HepG2 (cell line): ENCODE measurements at regions not wholly inside any gene's neighbourhood (a gene's known extent, or its start where the extent isn't known, plus 50 kb on each side); places are given as distances from the start of the nearest gene placed in this dataset.

ENCODE experiments used
- ATAC-seq: fragments of 200-7000 bp; cut with Tn5 transposase; 3 replicates; pipeline ENCODE4 v1.9.1; 2020; ENCODE audit warnings: mild to moderate bottlenecking, moderate library complexity
- BruUV-seq: library from RNA; stranded (reverse); fragments of 400-500 nt; replicated peaks from 2 replicates; lab custom pipeline; 2021; lab: Mats Ljungman, UMichigan
- CTCF ChIA-PET: fragments of 300-600 bp; formaldehyde crosslinking; extraction: SDS; loops from one replicate; lab custom pipeline; 2021; ENCODE audit warnings: low total read pairs, inconsistent platforms, low intra/inter-chr PET ratio; lab: Yijun Ruan, JAX
- POLR2A ChIA-PET: fragments of 350-600 bp; sonication (Branson Sonifier 250); formaldehyde crosslinking; loops from one replicate; lab custom pipeline; 2020; ENCODE audit warnings: antibody characterized with exemption, inconsistent platforms; lab: Yijun Ruan, JAX
- DNase-seq: peaks from one replicate; pipeline ENCODE4 v3.0.0-alpha.2; 2015; ENCODE audit warnings: low spot score
- FAIRE-seq: peaks from 3 replicates; lab custom pipeline; 2011; peaks lifted over from hg19 to GRCh38; lab: Jason Lieb, UNC
- H2AFZ ChIP-seq: one replicate; pipeline ENCODE4 v1.6.1; 2011; ENCODE audit warnings: low read length, inconsistent platforms
- H3K27ac ChIP-seq: fragments of 300-600 bp; 3 replicates; pipeline ENCODE4 v1.8.0; 2011; ENCODE audit warnings: mixed run types, mild to moderate bottlenecking, mixed read lengths, low read length, inconsistent platforms; ENCODE audit not compliant: insufficient read depth; ENCODE audit errors: extremely low read length
- H3K27me3 ChIP-seq, 2 experiments: fragments of 200-600 bp in 1 of 2; 2 replicates in 1 of 2; 3 replicates in 1 of 2; pipeline versions ENCODE4 v1.6.0 to v1.8.0; 2011; ENCODE audit warnings: low read length in 2 of 2, mild to moderate bottlenecking in 2 of 2, moderate library complexity in 2 of 2, inconsistent platforms in 1 of 2; ENCODE audit not compliant: insufficient read depth in 2 of 2, control insufficient read depth in 1 of 2
- H3K36me3 ChIP-seq, 2 experiments: fragments of 200-600 bp in 1 of 2; replicated peaks in 1 of 2; 2 replicates in 1 of 2; 3 replicates in 1 of 2; pipeline versions ENCODE4 v1.5.1 to v1.8.0; 2011; ENCODE audit warnings: low read length in 2 of 2, inconsistent platforms in 1 of 2; ENCODE audit not compliant: insufficient read depth in 2 of 2, control insufficient read depth in 1 of 2
- H3K4me1 ChIP-seq: 2 replicates; pipeline ENCODE4 v1.5.1; 2012; ENCODE audit warnings: low read length, inconsistent platforms; ENCODE audit not compliant: insufficient read depth
- H3K4me2 ChIP-seq: 2 replicates; pipeline ENCODE4 v1.6.0; 2011; ENCODE audit warnings: low read depth, low read length, inconsistent platforms
- H3K4me3 ChIP-seq, 3 experiments: fragments of 200-600 bp in 1 of 3; sonication (generic), shearing (Covaris generic) in 1 of 3; replicated peaks in 1 of 3; 2 replicates each; pipeline ENCODE4 v1.5.1; 2011 to 2016; ENCODE audit warnings: low read length in 3 of 3, inconsistent platforms in 2 of 3, low read depth in 2 of 3, mild to moderate bottlenecking in 2 of 3, control low read depth in 1 of 3, mixed read lengths in 1 of 3; ENCODE audit not compliant: insufficient read depth in 1 of 3
- H3K79me2 ChIP-seq: one replicate; pipeline ENCODE4 v1.6.1; 2011; ENCODE audit warnings: low read length, inconsistent platforms; ENCODE audit not compliant: insufficient read depth
- H3K9ac ChIP-seq: 2 replicates; pipeline ENCODE4 v1.6.0; 2011; ENCODE audit warnings: mild to moderate bottlenecking, low read depth, low read length, inconsistent platforms; ENCODE audit not compliant: insufficient read depth
- H3K9me3 ChIP-seq: 2 replicates; pipeline ENCODE4 v1.5.1; 2012; ENCODE audit warnings: mild to moderate bottlenecking, low read length
- H4K20me1 ChIP-seq: 2 replicates; pipeline ENCODE4 v1.6.0; 2011; ENCODE audit warnings: inconsistent platforms, mild to moderate bottlenecking, low read length, moderate library complexity; ENCODE audit not compliant: insufficient read depth
- AKNA ChIP-seq: sonication (generic); formaldehyde crosslinking; IDR thresholded peaks from 2 replicates; pipeline ENCODE4 v1.4.0; 2020; ENCODE audit warnings: missing genetic modification reagents, borderline replicate concordance
- BRCA1 ChIP-seq: sonication (generic); formaldehyde crosslinking; IDR thresholded peaks from 2 replicates; pipeline ENCODE4 v1.4.0; 2020; ENCODE audit warnings: missing genetic modification reagents
- DDIT3 ChIP-seq: sonication (generic); formaldehyde crosslinking; IDR thresholded peaks from 2 replicates; pipeline ENCODE4 v1.4.0; 2020; ENCODE audit warnings: mild to moderate bottlenecking, missing genetic modification reagents
- EED ChIP-seq: sonication (generic); formaldehyde crosslinking; IDR thresholded peaks from 2 replicates; pipeline ENCODE4 v1.5.0; 2020; ENCODE audit warnings: mild to moderate bottlenecking, missing genetic modification reagents
- FOXA3 ChIP-seq: IDR thresholded peaks from 2 replicates; pipeline ENCODE4 v1.6.1; 2016; ENCODE audit warnings: missing genetic modification reagents, missing compliant biosample characterization
- HES4 ChIP-seq: sonication (generic); formaldehyde crosslinking; IDR thresholded peaks from 2 replicates; pipeline ENCODE4 v1.9.0; 2021; ENCODE audit warnings: mild to moderate bottlenecking, missing genetic modification reagents, borderline replicate concordance
- HNF1B ChIP-seq: sonication (generic); formaldehyde crosslinking; IDR thresholded peaks from 2 replicates; pipeline ENCODE4 v1.5.1; 2020; ENCODE audit warnings: mild to moderate bottlenecking, moderate library complexity, missing genetic modification reagents
- KDM6A ChIP-seq: IDR thresholded peaks from 2 replicates; pipeline ENCODE4 v1.6.1; 2016; ENCODE audit warnings: low read depth
- NFKB2 ChIP-seq: sonication (generic); formaldehyde crosslinking; IDR thresholded peaks from 2 replicates; pipeline ENCODE4 v1.4.0; 2020; ENCODE audit warnings: missing genetic modification reagents, borderline replicate concordance
- ZEB1 ChIP-seq: IDR thresholded peaks from 2 replicates; pipeline ENCODE4 v1.6.1; 2012; ENCODE audit warnings: mild to moderate bottlenecking, low read depth, inconsistent platforms; ENCODE audit not compliant: insufficient replicate concordance
- ZNF510 ChIP-seq: sonication (generic); formaldehyde crosslinking; IDR thresholded peaks from 2 replicates; pipeline ENCODE4 v1.4.0; 2020; ENCODE audit warnings: low read depth, mild to moderate bottlenecking, missing genetic modification reagents
- ZNF512 ChIP-seq: sonication (generic); formaldehyde crosslinking; IDR thresholded peaks from 2 replicates; pipeline ENCODE4 v1.4.0; 2020; ENCODE audit warnings: mild to moderate bottlenecking, missing genetic modification reagents
- ZNF678 ChIP-seq: sonication (generic); formaldehyde crosslinking; IDR thresholded peaks from 2 replicates; pipeline ENCODE4 v1.4.0; 2020; ENCODE audit warnings: mild to moderate bottlenecking, missing genetic modification reagents
- ZNF703 ChIP-seq: sonication (generic); formaldehyde crosslinking; IDR thresholded peaks from 2 replicates; pipeline ENCODE4 v1.5.1; 2020; ENCODE audit warnings: missing genetic modification reagents, mild to moderate bottlenecking, moderate library complexity, borderline replicate concordance
- ZNF790 ChIP-seq: sonication (generic); formaldehyde crosslinking; IDR thresholded peaks from 2 replicates; pipeline ENCODE4 v1.8.0; 2022; ENCODE audit warnings: missing genetic modification reagents, mild to moderate bottlenecking, borderline replicate concordance
- WGBS: methylation state at CpG from one replicate; pipeline ENCODE4 v1.1.6; 2017; ENCODE audit warnings: low lambda C conversion rate; 5-methylcytosine and 5-hydroxymethylcytosine counted together
- in situ Hi-C: cut with HindIII; loops from 2 replicates; pipeline ENCODE4 v1.10.0; 2017; ENCODE audit warnings: low pct_unique_long_range_greater_than_20kb; ENCODE audit not compliant: extremely low pct_ligation_motif_present
- intact Hi-C: fragments of 100-400 bp; cut with micrococcal nuclease; formaldehyde crosslinking; loops from one replicate; pipeline ENCODE4 v1.10.0; 2022; ENCODE audit not compliant: unreplicated experiment

GRCh38 chr14:89639687-89640086, 222.7 kb upstream of the FOXN3 start:
- intact Hi-C loops = no loop called here
- Histone ChIP-seq H3K27ac (no peak overlapping the region), H3K79me2 (no peaks in the 10 kb centered on the region), H3K36me3 (no peaks in the 10 kb centered on the region), H3K4me3 (no peak overlapping the region), H4K20me1 (no peaks in the 10 kb centered on the region), H3K4me2 (no peak overlapping the region), H3K9me3 (no peaks in the 10 kb centered on the region), H2AFZ (peak overlapping the region; percentile 52), H3K4me1 (peaks cover 28% of the 10 kb centered on the region), H3K9ac (no peak overlapping the region), H3K27me3 (peaks cover 0 to 3% of the 10 kb centered on the region in 2 experiments; a peak in 2 of 5 replicates)
- CTCF ChIA-PET = no interaction called here
- POLR2A ChIA-PET = no interaction called here
- ATAC-seq = no peak
- 84% methylated on average over 1 of the region's 1 CpG for WGBS
- DNase-seq = no peak
- in situ Hi-C loops = no loop called here
- no TSS peak for BruUV-seq
- TF ChIP-seq HES4 (CRISPR knock-in tag) = no peak
- no peak for TF ChIP-seq ZNF703 (CRISPR knock-in tag)
- no peak for TF ChIP-seq ZNF678 (CRISPR knock-in tag)
- no peak for TF ChIP-seq ZEB1
- no peak for TF ChIP-seq DDIT3
- no peak for TF ChIP-seq ZNF510 (CRISPR knock-in tag)
- no peak for TF ChIP-seq BRCA1 (CRISPR knock-in tag)
- no peak for TF ChIP-seq AKNA (CRISPR knock-in tag)
- TF ChIP-seq HNF1B (CRISPR knock-in tag) = no peak
- no peak for TF ChIP-seq EED (CRISPR knock-in tag)
- no peak for TF ChIP-seq ZNF790
- TF ChIP-seq KDM6A (CRISPR knock-in tag) = no peak
- TF ChIP-seq FOXA3 (CRISPR knock-in tag) = no peak
- TF ChIP-seq ZNF512 (CRISPR knock-in tag) = no peak
- no peak for TF ChIP-seq NFKB2
- FAIRE-seq = no peak
